T-helper 1 cell treated with Interleukin-12 subunit alpha and Interleukin-12 subunit beta and Interleukin-4 antibody, amounts not matched to agents 30 μg/mL and 1 μg/mL, for 36 hours (primary cell): ENCODE measurements at regions not wholly inside any gene's neighbourhood (a gene's known extent, or its start where the extent isn't known, plus 50 kb on each side); places are given as distances from the start of the nearest gene placed in this dataset.

ENCODE experiments used
- H3K27ac Mint-ChIP-seq: one replicate; pipeline ENCODE4 v1.8.0; 2021; ENCODE audit warnings: mild to moderate bottlenecking, mixed read lengths
- H3K27me3 Mint-ChIP-seq: one replicate; pipeline ENCODE4 v1.8.0; 2021; ENCODE audit warnings: low read depth, mixed read lengths
- H3K36me3 Mint-ChIP-seq: one replicate; pipeline ENCODE4 v1.8.0; 2021; ENCODE audit warnings: low read depth, mixed read lengths
- H3K4me1 Mint-ChIP-seq: one replicate; pipeline ENCODE4 v1.8.0; 2021; ENCODE audit warnings: low read depth, mixed read lengths
- H3K4me3 Mint-ChIP-seq: one replicate; pipeline ENCODE4 v1.8.0; 2021; ENCODE audit warnings: mild to moderate bottlenecking, moderate library complexity, mixed read lengths
- H3K9me3 Mint-ChIP-seq: one replicate; pipeline ENCODE4 v1.8.0; 2021; ENCODE audit warnings: mixed read lengths

- no peak overlapping the region for H3K4me3 Mint-ChIP-seq
- no peaks in the 10 kb centered on the region for H3K9me3 Mint-ChIP-seq
- H3K4me1 Mint-ChIP-seq = no peaks in the 10 kb centered on the region
- no peaks in the 10 kb centered on the region for H3K36me3 Mint-ChIP-seq
- H3K27me3 Mint-ChIP-seq = peaks cover 22% of the 10 kb centered on the region
- H3K27ac Mint-ChIP-seq = no peak overlapping the region
Observed at GRCh38 chr3:124498891-124499290, 231.4 kb upstream of the UMPS start.

GRCh38 chr3:124504332-124505059, 225.8 kb upstream of the UMPS start:
- no peak overlapping the region for H3K27ac Mint-ChIP-seq
- H3K4me3 Mint-ChIP-seq = no peak overlapping the region
- peaks cover 25% of the 10 kb centered on the region for H3K27me3 Mint-ChIP-seq
- no peaks in the 10 kb centered on the region for H3K36me3 Mint-ChIP-seq
- no peaks in the 10 kb centered on the region for H3K4me1 Mint-ChIP-seq
- no peaks in the 10 kb centered on the region for H3K9me3 Mint-ChIP-seq

GRCh38 chr3:124509884-124510283, 220.4 kb upstream of the UMPS start:
- peaks cover 26% of the 10 kb centered on the region for H3K27me3 Mint-ChIP-seq
- H3K36me3 Mint-ChIP-seq = no peaks in the 10 kb centered on the region
- no peak overlapping the region for H3K4me3 Mint-ChIP-seq
- no peak overlapping the region for H3K27ac Mint-ChIP-seq
- no peaks in the 10 kb centered on the region for H3K4me1 Mint-ChIP-seq
- no peaks in the 10 kb centered on the region for H3K9me3 Mint-ChIP-seq

DNA sequence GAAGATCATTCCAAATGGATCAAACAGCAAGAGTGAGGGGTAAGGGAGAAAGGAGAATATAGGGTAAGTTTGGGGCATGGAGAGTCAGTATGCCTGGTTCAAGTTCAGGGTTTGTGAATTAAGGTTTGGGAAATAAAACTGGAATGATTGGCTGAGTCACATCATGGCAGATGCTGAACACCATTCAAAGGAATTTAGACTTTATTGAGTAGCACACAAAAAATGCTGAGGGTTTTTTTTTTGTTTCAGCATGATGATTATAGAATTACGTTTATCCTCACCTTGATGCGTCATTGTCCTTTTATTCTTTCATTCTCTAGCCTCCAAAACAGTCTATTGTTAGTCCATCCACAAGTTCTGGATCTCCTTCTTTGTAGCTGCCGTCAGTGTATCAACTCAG, 220.0 kb upstream of the UMPS start:
- Mint-ChIP-seq H3K4me1 (no peaks in the 10 kb centered on the region), H3K36me3 (no peaks in the 10 kb centered on the region), H3K27me3 (peaks cover 23% of the 10 kb centered on the region), H3K9me3 (no peaks in the 10 kb centered on the region), H3K27ac (no peak overlapping the region), H3K4me3 (no peak overlapping the region)

DNA sequence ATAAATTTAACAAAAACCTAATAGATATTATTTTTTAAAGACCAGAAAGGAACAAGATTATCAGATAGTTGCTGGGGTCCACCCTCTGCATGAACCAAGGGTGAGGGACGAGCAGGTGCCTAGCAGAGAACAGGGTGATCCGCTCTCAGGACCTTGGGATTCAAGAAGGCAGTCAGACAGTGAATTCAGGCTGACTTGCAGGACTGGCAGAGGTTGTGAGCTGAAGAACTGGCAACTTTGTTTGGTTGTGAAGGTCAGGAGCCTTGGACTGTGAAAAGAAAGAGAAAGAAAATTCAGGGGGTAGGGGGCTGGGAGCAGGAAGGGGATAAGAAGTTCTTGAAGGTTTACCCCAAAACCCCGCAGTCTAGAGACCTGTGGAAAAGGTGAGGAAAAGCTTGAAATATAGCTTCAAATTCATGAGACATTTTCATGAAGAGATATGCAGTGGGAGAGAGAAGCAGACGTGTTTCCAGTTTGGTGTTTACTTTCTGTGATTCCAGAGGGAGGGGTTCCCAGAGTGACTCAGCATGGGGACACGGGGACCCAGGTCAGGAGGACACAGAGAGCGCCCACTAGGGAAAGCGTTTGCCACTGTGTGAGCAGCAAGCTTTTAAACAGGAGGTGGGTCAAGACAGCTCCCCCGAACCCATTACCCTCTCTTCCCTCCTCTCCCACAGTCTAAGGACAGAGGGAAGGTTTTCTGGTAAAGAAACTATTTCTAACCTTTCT, 217.2 kb upstream of the UMPS start:
- H3K4me3 Mint-ChIP-seq = no peak overlapping the region
- no peaks in the 10 kb centered on the region for H3K4me1 Mint-ChIP-seq
- no peak overlapping the region for H3K27ac Mint-ChIP-seq
- H3K36me3 Mint-ChIP-seq = no peaks in the 10 kb centered on the region
- no peaks in the 10 kb centered on the region for H3K9me3 Mint-ChIP-seq
- peaks cover 30% of the 10 kb centered on the region for H3K27me3 Mint-ChIP-seq

- H3K27ac Mint-ChIP-seq = no peak overlapping the region
- no peak overlapping the region for H3K4me3 Mint-ChIP-seq
- no peaks in the 10 kb centered on the region for H3K36me3 Mint-ChIP-seq
- no peaks in the 10 kb centered on the region for H3K4me1 Mint-ChIP-seq
- H3K9me3 Mint-ChIP-seq = no peaks in the 10 kb centered on the region
- H3K27me3 Mint-ChIP-seq = peaks cover 30% of the 10 kb centered on the region
Observed at GRCh38 chr3:124513610-124513997, 216.6 kb upstream of the UMPS start.

GRCh38 chr3:124514683-124515082, 215.6 kb upstream of the UMPS start:
- no peaks in the 10 kb centered on the region for H3K36me3 Mint-ChIP-seq
- peaks cover 37% of the 10 kb centered on the region for H3K27me3 Mint-ChIP-seq
- no peaks in the 10 kb centered on the region for H3K4me1 Mint-ChIP-seq
- no peak overlapping the region for H3K4me3 Mint-ChIP-seq
- H3K9me3 Mint-ChIP-seq = no peaks in the 10 kb centered on the region
- no peak overlapping the region for H3K27ac Mint-ChIP-seq

DNA sequence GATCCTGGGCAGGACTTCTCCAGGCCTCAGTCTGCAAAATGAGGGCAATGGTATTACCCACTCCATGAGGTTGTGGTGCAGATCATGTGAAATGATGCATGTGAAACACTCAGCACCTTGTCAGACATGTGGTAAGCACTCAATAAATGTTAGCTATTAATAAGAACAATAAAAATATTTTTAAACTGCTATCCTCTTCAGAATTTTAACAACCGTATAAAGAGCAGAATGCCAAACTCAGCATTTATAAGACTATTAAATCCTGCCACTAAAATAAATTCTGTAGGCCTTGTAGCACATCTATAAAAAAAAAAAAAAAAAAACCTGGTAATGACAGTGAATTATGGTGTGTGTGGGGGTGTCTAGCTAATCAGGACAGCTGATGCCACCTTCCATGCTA, 213.9 kb upstream of the UMPS start:
- Mint-ChIP-seq H3K4me1 (no peaks in the 10 kb centered on the region), H3K27me3 (peaks cover 29% of the 10 kb centered on the region), H3K9me3 (no peaks in the 10 kb centered on the region), H3K36me3 (no peaks in the 10 kb centered on the region), H3K27ac (no peak overlapping the region), H3K4me3 (no peak overlapping the region)

DNA sequence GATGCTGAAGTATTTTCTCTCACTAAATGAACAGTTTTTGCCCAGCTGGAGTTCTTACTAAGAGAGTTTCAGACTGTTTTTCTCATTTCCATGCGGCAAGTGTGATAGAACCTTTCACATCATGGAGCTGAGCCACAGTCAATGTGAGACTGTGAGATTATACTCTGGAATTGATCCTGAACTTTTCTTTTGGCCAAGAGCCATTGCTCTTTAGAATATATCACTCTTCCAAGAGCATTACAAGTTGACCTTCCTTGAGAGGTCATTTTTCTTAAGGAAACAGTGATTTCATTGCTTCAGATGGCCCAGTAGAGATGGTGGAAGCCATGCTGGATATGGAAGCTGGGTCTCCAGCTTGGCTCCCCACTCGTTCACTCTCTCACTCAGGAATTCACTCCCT, 212.9 kb upstream of the UMPS start:
- Mint-ChIP-seq H3K4me1 (no peaks in the 10 kb centered on the region), H3K27ac (no peak overlapping the region), H3K9me3 (no peaks in the 10 kb centered on the region), H3K27me3 (peaks cover 28% of the 10 kb centered on the region), H3K4me3 (no peak overlapping the region), H3K36me3 (no peaks in the 10 kb centered on the region)

DNA sequence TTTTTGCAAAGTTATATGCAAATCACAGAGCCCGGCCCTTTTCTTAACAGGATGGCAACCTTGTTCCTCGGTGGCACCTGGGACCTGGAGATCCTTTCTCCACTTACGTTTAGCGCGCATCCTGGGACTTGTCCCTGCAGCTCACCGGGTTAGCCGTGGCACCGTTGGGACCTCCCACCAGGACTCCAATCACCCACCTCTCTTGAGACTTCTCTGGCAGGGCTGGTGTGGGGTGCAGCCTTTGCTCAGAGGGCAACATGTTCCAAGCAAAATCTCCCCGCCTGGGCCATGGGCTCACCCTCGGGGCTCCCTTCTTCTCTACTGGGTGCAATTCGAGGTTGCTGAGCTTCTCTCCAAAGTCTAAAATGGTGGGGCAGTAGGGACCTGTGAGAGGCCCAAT, 211.9 kb upstream of the UMPS start:
- no peak overlapping the region for H3K27ac Mint-ChIP-seq
- H3K27me3 Mint-ChIP-seq = peaks cover 28% of the 10 kb centered on the region
- H3K4me3 Mint-ChIP-seq = no peak overlapping the region
- H3K4me1 Mint-ChIP-seq = no peaks in the 10 kb centered on the region
- no peaks in the 10 kb centered on the region for H3K9me3 Mint-ChIP-seq
- no peaks in the 10 kb centered on the region for H3K36me3 Mint-ChIP-seq

- no peak overlapping the region for H3K27ac Mint-ChIP-seq
- no peaks in the 10 kb centered on the region for H3K4me1 Mint-ChIP-seq
- peaks cover 21% of the 10 kb centered on the region for H3K27me3 Mint-ChIP-seq
- H3K4me3 Mint-ChIP-seq = no peak overlapping the region
- no peaks in the 10 kb centered on the region for H3K9me3 Mint-ChIP-seq
- no peaks in the 10 kb centered on the region for H3K36me3 Mint-ChIP-seq
Observed at GRCh38 chr3:124519591-124520194, 210.6 kb upstream of the UMPS start.

GRCh38 chr3:124520970-124521369, 209.3 kb upstream of the UMPS start:
- Mint-ChIP-seq H3K36me3 (no peaks in the 10 kb centered on the region), H3K4me3 (no peak overlapping the region), H3K9me3 (no peaks in the 10 kb centered on the region), H3K27ac (no peak overlapping the region), H3K4me1 (no peaks in the 10 kb centered on the region), H3K27me3 (peaks cover 19% of the 10 kb centered on the region)

DNA sequence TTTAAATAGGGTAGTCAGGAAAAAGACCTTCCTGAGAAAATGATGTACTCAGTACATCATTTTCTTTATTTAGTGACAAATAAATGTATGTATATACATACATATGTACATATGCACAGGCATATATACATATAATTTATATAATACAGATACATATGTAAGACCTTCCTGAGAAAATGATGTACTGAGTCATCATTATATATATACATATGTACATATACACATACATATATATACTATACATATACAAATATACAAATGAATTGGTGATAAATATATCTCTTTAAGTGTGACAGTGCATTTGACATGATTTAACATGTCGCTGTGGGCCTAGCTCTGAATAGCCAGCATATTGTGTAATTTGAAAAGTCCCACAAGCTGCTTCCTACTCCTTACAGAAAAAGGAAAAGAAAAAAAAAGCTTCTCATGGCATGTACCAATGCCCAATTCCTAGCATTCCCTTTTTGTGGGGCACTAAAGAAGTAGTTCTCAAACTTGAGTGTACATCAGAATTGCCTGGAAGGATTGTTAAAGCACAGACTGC, 208.1 kb upstream of the UMPS start:
- no peak overlapping the region for H3K4me3 Mint-ChIP-seq
- H3K36me3 Mint-ChIP-seq = no peaks in the 10 kb centered on the region
- H3K4me1 Mint-ChIP-seq = no peaks in the 10 kb centered on the region
- H3K9me3 Mint-ChIP-seq = no peaks in the 10 kb centered on the region
- H3K27me3 Mint-ChIP-seq = peaks cover 16% of the 10 kb centered on the region
- H3K27ac Mint-ChIP-seq = no peak overlapping the region

GRCh38 chr3:124526601-124527000, 203.7 kb upstream of the UMPS start:
- Mint-ChIP-seq H3K4me3 (no peak overlapping the region), H3K9me3 (no peaks in the 10 kb centered on the region), H3K36me3 (no peaks in the 10 kb centered on the region), H3K27ac (no peak overlapping the region), H3K27me3 (peaks cover 17% of the 10 kb centered on the region), H3K4me1 (no peaks in the 10 kb centered on the region)
